Fibroblast of gingiva (primary cell): ENCODE measurements at regions not wholly inside any gene's neighbourhood (a gene's known extent, or its start where the extent isn't known, plus 50 kb on each side); places are given as distances from the start of the nearest gene placed in this dataset.
"Not testable (repeated sequence)": the region's sequence is repeated elsewhere in the genome, so short reads cannot be mapped to it uniquely, and the experiment has no call there.

Experiments used
- DNase-seq: peaks from one replicate; pipeline ENCODE4 v3.0.0-alpha.2; 2011; ENCODE audit warnings: low read depth

GRCh38 chr10:47626975-47627374 is 103.5 kb upstream of the AGAP9 start:
- DNase-seq = not testable (repeated sequence)

- DNase-seq = not testable (repeated sequence)
Observed at GRCh38 chr10:47622719-47623118, 99.3 kb upstream of the AGAP9 start.

- DNase-seq = not testable (repeated sequence)
Observed at GRCh38 chr10:47619300-47620012, 96.0 kb upstream of the AGAP9 start.

- DNase-seq = not testable (repeated sequence)
Observed at GRCh38 chr10:47609311-47609710, 85.9 kb upstream of the AGAP9 start.

GRCh38 chr10:47605791-47606773 is 82.6 kb upstream of the AGAP9 start:
- not testable (repeated sequence) for DNase-seq

- DNase-seq = not testable (repeated sequence)
Observed at GRCh38 chr10:47600604-47601003, 77.2 kb upstream of the AGAP9 start.

- not testable (repeated sequence) for DNase-seq
Observed at GRCh38 chr10:47600127-47600526, 76.7 kb upstream of the AGAP9 start.

GRCh38 chr10:47599657-47600056 is 76.2 kb upstream of the AGAP9 start:
- DNase-seq = not testable (repeated sequence)

- DNase-seq = not testable (repeated sequence)
Observed at GRCh38 chr10:47593805-47594204, 70.4 kb upstream of the AGAP9 start.

- not testable (repeated sequence) for DNase-seq
Observed at GRCh38 chr10:47593129-47593528, 69.7 kb upstream of the AGAP9 start.

GRCh38 chr10:47590956-47591355 is 67.5 kb upstream of the AGAP9 start:
- DNase-seq = not testable (repeated sequence)

- DNase-seq = not testable (repeated sequence)
Observed at GRCh38 chr10:47590534-47590933, 67.1 kb upstream of the AGAP9 start.

GRCh38 chr10:47582051-47582450 is 58.6 kb upstream of the AGAP9 start:
- DNase-seq = not testable (repeated sequence)

- DNase-seq = not testable (repeated sequence)
Observed at GRCh38 chr10:47580063-47580462, 56.6 kb upstream of the AGAP9 start.

- not testable (repeated sequence) for DNase-seq
Observed at GRCh38 chr10:47578547-47578946, 55.1 kb upstream of the AGAP9 start.
